Cardiac fibroblast (primary cell): ENCODE measurements at regions not wholly inside any gene's neighbourhood (a gene's known extent, or its start where the extent isn't known, plus 50 kb on each side); places are given as distances from the start of the nearest gene placed in this dataset.

ENCODE experiments used
- DNase-seq, 2 donors: peaks; one replicate each; pipeline versions ENCODE4 v3.0.0 to v3.0.0-alpha.2; 2010; ENCODE audit warnings: low read depth in 2 of 2
- H3K4me3 ChIP-seq, 2 donors: replicated peaks in 1 of 2; 1 replicate in 1 of 2; 2 replicates in 1 of 2; pipeline ENCODE4 v1.5.1; 2011; ENCODE audit warnings: low read depth in 2 of 2, low read length in 2 of 2, mild to moderate bottlenecking in 2 of 2, moderate library complexity in 1 of 2
- TF ChIP-seq, protein P1 (sequence below): IDR thresholded peaks from one replicate; pipeline ENCODE4 v1.5.1; 2011; ENCODE audit warnings: low read depth, mild to moderate bottlenecking, low read length, inconsistent platforms

DNA sequence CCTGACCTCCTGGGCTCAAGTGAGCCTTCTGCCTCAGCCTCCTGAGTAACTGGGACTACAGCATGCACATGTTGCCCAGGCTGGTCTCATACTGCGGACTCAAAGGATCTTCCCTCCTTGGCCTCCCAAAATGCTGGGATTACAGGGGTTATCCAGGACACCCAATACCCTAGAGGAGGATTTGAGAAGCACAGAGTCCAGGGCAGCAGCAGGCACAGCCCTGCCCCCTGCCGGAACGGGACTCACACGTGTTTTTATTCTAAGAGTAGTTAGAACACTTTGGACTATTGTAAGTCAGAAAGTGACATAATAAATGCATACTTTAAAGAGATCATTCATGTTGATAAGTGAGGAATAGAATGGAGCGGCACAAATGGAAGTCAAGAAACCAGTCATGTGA is 80.2 kb downstream of the C6orf118 start:
- no peak for DNase-seq
- TF ChIP-seq, protein P1, sequence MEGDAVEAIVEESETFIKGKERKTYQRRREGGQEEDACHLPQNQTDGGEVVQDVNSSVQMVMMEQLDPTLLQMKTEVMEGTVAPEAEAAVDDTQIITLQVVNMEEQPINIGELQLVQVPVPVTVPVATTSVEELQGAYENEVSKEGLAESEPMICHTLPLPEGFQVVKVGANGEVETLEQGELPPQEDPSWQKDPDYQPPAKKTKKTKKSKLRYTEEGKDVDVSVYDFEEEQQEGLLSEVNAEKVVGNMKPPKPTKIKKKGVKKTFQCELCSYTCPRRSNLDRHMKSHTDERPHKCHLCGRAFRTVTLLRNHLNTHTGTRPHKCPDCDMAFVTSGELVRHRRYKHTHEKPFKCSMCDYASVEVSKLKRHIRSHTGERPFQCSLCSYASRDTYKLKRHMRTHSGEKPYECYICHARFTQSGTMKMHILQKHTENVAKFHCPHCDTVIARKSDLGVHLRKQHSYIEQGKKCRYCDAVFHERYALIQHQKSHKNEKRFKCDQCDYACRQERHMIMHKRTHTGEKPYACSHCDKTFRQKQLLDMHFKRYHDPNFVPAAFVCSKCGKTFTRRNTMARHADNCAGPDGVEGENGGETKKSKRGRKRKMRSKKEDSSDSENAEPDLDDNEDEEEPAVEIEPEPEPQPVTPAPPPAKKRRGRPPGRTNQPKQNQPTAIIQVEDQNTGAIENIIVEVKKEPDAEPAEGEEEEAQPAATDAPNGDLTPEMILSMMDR, result no peak
- no peak overlapping the region for H3K4me3 ChIP-seq

DNA sequence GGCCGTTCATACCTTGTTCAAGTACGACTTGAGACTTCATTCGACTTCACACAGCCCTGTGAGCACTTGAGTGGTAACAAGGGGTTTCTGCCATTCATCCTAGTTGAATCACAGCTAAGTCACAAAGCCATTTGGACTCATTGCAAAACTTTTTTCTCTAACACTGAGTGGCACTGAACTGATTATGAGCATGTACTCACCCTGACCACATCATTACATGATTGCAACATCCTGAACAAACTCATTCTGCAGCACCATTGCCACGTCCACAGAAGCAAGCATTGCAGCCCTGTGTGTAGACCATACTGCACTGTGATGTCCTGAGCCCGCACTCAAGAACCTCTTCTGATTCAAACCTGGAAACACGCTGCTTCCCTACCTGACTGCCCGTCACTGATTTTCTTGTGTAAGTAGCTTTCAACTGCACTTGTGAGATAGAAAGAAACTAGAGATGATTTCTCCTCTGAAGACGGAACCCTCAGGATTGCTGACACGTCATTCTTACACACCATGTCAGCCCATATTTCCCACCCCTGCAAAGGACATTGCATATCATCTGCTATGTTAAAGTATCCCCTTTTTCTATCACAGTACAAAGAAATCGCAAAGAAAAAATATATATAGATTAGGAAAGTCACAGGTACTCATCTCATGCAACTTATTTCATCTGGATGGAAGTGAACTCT is 81.6 kb downstream of the C6orf118 start:
- TF ChIP-seq, protein P1, result no peak
- peak; percentile 65 to 75 for DNase-seq
- no peak overlapping the region for H3K4me3 ChIP-seq

GRCh38 chr6:165223736-165224135 is 85.7 kb downstream of the C6orf118 start:
- TF ChIP-seq, protein P1, result no peak
- H3K4me3 ChIP-seq, result no peak overlapping the region
- DNase-seq, result peak in 1 of 2 donors; percentile 20

DNA sequence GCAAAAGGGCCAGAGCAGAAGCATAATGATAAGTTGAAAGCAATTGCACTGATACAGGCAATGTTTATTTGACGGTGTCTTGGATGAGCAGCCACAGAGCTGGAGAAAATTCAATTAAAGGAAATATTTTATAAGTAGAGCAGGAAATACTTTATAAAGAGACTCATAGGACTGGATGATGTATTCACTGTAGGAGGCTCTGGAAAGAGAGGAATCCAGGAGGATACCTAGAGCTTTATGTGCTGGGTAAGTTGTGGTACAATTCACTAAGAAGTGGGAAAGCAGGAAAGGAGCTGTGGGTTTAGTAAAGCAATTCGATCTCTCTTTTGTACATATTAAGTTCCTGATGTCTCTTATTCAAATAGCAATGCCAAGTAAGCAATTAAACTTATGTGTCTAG is 86.3 kb downstream of the C6orf118 start:
- no peak for DNase-seq
- no peak overlapping the region for H3K4me3 ChIP-seq
- TF ChIP-seq, protein P1, result no peak

- TF ChIP-seq, protein P1, result no peak
- no peak overlapping the region for H3K4me3 ChIP-seq
- peak in 1 of 2 donors; percentile 5 for DNase-seq
Observed at GRCh38 chr6:165222315-165223025, 86.9 kb downstream of the C6orf118 start.

DNA sequence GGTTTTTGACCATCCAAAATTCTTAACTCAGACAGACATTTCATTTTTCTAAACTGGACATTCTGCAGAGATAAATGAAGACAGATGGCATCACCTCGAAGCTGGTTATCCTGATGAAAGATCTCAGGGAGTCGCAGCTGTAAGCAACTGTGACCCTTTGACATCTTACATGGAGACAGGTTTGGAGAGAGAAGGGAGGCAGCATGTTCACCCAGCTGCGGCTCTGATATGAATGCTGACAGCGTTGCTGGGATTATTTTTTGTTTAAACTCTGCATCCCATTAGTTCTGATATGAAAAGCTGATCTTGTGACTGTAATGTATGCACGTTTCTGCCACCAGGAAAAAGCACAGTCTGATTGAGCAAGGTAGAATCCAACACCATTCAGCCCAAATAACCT is 89.4 kb downstream of the C6orf118 start:
- TF ChIP-seq, protein P1, result no peak
- DNase-seq, result no peak
- no peak overlapping the region for H3K4me3 ChIP-seq
